GM21717 (cell line): ENCODE measurements at regions not wholly inside any gene's neighbourhood (a gene's known extent, or its start where the extent isn't known, plus 50 kb on each side); places are given as distances from the start of the nearest gene placed in this dataset.
"Not testable (repeated sequence)": the region's sequence is repeated elsewhere in the genome, so short reads cannot be mapped to it uniquely, and the experiment has no call there.

Experiments
- ATAC-seq: cut with Tn5 transposase; IDR thresholded peaks from one replicate; pipeline ENCODE4 v1.9.1; 2021; ENCODE audit warnings: mild to moderate bottlenecking, moderate library complexity; ENCODE audit not compliant: unreplicated experiment

DNA sequence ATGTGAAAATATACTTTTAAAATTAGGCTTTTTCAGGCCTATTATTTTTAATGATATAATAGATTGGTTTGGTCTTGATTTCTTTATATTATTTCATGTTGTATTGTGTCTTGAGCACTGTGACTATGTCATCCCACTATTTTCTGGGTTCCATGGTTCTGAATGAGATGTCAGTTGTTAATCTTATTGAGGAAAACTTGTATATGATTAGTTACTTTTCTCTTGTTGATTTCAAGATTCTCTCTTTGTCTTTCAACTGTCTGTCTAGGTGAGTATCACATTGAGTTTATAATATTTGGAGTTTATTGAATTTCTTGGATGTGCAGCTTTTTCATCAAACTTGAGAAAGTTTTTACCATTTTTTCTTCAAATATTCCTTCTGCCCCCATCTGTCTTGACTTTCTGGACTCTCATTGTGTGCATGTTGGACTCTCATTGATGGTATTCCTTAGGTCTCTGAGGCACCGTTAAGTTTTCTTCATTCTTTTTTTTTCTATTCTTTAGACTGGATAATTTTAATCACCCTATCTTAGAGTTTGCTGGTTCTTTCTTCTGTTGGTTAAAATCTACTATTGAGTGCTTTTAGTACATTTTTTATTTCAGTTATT is 175.8 kb downstream of the TMEM167A start:
- no peak for ATAC-seq

DNA sequence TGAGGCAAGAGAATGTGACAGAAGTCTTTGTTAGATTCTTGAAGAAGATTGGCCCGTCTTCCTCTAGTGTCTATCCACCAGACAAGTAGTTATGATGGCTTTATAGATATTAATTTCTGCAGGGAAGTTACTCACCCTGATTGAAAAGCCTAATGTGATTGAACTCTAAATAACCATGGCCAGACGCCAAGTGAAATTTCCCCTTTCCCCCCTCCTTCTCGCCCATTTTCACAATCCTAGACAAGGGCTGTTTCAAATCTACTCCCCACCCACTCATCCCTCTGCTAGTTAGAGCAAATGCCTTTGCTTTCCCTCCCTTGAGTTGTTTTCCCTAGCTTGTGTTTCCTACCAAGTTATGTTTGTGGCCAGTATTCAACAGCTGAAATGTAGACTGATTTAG is 182.5 kb downstream of the TMEM167A start:
- ATAC-seq = no peak

DNA sequence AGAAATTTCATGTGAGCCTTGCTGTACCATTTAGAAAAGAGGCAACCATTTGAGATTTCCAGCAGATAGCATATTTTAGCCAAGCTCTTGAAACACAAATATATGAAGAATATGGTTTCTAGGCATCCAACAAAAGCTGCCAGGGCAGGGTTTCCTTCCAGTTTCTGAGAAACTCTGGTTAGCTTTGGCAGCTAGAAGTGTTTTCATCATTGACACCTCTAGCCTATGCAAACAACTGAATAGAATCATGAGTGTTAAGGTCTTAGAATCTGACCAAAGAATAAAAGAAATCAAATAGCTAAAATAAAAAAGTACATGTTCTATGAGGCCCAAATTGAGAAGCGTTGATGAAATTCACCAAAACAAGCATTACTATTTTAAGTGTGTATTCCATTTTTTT is 188.1 kb downstream of the TMEM167A start:
- no peak for ATAC-seq

DNA sequence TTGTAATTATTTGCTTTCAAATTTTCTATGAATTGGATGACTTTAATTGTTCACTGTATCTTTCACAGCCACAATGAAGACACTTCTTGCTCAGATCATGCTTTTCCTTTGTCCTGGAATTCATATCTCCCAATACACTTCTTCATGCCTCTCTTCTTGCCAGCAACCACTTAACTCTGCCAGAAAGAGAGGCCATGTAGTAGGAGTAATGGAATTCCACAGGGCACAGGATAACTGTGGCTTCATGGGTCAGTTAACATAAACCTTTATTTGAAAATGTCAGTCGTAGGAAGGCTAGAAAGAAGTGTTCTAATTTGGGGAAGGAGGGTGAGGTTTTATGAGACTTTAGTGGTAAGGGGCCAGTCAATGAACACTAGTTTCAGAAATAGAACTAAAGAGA is 190.3 kb downstream of the TMEM167A start:
- ATAC-seq = no peak

DNA sequence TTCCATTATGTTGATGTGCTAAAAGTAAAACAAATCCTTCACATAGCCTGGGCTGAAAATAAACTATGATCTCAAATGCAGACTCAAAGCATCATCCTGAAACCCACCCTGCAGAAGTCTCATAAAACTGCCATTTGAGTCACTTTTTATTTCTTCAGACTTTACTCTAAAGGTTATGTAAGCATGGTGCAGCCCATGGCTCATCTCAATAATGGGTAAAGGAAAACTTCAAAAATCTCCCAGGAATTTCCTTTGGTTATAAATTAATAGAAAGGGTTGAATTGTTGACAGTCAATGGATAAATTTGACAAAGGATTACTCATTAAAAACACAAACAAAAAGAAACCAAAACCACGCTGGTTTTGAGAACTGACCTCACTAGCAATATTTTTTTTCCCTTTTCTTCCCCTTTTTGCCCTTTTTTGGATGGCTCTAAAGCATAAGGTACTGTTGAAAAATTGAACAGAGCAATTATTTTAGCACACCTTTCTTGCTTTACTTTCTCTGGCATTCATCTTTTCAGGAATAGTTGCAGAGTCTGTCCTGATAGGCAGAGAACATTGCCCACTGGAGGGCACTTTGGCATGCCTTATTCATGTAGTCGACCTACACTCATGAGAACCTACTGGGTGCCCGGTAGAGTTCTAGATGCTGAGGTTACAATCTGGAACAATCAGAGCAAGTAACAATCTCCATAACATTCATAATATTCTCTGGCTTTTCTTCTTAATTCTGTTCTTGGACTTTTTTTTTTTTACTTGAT is 191.4 kb downstream of the TMEM167A start:
- peak; percentile 53 for ATAC-seq

DNA sequence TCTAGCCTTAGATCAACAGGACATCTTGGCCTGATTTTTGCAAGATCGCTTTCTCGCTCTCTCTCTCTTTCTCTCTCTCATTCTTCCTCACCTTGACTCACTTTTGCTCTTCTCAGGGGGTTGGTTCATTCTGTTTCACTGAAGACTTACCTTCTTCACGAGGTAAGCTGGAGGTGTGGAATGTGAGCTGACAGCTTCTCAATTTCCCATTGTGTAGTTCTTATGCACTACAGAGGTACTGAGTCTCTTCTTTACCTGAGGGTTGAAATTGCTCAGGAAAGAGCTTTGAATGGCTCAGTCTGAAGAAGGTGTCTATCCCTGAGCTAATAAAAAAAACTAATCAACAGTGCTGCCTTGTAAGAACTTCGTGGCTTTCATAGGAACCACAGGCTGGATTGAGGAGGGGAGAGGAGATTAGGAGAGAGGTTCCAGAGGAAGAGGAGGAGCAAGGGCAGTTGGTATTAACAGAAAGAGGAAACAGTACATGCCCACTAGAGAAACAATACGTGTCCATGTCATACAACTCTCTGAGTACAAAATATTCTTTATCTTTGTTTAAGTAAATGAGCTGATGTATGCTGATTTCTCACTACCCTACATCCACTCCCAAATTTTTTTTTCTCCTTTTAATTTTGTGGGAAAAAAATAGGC is 192.2 kb downstream of the TMEM167A start:
- no peak for ATAC-seq

DNA sequence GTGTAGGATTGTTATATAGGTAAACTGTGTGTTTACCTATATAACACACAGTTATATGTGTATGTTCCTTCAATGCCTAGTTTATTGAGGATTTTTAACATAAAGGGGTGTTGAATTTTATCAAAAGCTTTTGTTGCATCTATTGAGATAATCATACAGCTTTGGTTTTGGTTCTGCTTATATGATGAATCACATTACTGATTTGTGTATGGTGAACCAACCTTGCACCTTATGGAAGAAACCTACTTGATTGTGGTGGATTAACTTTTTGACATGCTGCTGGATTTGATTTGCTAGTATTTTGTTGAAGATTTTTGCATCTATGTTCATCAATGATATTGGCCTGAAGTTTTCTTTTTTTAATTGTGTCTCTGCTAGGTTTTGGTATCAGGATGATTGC is 194.9 kb downstream of the TMEM167A start:
- no peak for ATAC-seq

DNA sequence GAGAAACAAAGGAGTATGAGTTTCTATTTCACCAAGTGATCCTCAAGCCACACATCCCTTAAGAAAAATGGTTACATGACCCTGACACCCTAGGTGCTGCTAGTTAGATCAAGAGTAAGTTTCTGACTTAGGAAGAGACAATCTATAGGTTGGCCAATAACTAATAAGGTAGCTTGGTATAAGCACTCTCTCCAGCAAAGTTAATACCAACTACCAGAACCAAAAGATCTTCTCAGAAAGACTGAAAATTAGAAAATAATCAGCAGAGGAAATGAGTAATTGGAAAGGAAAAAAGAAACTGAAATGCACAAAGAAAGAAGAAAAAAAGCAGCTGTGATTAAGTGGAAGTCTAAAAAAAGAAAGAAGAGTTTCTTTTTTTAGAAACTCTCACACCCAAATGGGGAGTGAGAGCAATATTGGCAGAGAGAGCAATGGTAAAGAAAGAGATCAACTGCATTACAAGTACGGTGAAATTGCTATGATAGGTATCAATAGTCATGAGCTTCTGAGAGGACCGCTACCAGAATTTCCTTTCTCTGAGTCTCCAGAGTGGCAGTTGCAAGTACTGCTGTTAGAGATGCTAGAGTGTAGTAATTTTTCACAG is 195.5 kb downstream of the TMEM167A start:
- ATAC-seq = peak; percentile 62

DNA sequence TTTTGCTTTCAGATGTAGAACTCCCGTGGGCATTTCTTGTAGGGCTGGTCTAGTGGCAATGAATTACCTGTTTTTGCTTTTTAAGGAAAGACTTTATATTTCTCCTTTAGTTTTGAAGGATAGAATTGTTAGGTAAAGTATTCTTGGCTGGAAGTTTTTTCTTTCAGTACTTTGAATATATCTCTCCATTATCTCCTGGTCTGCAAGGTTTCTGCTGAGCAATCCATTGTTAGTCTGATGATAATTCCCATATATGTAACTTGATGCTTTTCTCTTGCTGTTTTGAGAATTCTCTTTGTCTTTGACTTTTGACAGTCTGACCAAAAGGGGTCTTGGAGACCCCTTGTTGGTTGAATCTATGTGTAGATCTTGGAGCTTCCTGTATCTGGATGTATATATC is 198.1 kb downstream of the TMEM167A start:
- no peak for ATAC-seq

DNA sequence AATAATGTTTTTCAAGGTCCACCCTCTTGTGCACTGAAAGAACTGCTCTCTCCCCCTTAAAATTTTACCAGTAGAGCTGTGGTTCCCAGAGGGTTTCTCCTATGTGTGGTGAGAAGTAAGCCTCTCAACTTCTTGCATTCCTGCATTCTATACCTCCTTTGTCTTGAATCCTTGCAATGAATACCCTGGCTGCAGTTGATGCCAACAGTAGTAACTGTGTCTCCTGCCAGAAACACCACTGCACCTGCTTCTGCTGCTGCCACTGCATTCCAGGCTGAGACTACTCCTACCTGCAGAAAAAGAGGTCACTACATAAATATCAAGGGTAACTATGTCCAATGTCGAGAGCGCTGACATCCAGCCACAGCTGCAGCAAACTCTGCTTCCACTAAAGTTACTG is 203.7 kb downstream of the TMEM167A start:
- no peak for ATAC-seq

DNA sequence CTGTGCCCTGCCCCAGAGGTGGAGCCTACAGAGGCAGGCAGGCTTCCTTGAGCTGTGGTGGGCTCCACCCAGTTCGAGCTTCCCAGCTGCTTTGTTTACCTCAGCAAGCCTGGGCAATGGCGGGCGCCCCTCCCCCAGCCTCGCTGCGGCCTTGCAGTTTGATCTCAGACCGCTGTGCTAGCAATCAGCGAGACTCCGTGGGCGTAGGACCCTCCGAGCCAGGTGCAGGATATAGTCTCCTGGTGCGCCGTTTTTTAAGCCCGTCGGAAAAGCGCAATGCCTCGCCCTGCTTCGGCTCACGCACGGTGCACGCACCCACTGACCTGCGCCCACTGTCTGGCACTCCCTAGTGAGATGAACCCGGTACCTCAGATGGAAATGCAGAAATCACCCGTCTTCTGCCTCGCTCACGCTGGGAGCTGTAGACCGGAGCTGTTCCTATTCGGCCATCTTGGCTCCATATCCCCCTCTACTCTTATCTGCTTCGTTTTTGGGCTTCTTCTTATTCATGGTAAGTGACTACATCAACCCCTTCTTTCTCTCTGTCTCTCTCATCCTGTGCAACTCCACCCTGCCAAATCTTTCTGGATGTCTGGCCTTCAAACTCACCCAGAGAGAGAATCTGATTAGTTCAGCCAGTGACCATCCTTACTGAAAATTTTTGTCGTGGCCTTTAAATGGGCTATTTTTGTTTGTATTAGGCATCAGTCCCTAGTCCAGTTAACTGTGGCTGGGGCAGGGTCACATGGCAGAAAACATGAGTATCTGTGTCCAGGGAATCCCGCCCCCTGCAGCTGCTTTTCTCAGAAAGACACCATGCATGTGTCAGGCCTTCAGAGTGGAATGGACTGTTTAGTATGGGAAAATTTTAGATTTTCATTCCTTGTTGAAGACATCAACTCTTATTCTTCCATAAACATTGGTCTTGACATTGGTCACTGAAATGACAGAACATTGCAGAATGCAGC is 204.6 kb downstream of the TMEM167A start:
- not testable (repeated sequence) for ATAC-seq

DNA sequence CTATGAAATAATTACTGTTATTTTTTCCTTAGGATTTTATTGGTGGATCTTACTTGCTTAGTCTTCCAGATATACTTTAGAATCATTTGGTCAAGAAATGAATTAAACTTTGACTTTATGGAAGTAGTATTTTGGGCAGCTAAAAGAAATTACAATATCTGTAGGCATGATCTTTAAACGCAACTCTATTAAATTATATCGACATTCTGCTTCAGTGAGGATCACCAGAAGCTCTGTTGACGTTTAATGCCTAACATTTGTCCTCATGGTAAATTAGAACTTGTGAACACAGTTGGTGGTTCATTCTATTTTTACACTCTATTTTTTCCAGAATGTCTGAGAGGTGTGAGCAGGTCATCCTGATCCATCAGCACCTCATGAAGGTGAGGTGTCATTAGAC is 211.6 kb downstream of the TMEM167A start:
- no peak for ATAC-seq

DNA sequence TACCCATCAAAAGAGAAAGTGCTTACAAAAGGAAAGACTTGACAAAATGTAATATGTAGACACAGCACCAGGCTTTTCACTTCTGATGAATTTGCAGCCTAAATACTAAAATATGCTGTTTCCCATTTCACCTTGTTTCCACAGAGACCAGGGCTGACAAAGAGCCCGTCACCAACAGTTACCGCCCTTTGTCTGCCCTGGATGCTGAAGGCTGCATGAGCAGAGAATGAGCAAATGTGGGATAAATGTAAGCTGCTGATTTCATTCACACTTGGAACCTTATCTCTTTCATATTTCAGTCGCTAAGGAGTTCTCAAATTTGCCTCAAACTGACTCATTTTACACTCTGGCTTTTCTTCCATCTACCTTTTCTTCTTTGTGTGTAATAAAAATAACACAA is 213.9 kb downstream of the TMEM167A start:
- ATAC-seq = no peak

DNA sequence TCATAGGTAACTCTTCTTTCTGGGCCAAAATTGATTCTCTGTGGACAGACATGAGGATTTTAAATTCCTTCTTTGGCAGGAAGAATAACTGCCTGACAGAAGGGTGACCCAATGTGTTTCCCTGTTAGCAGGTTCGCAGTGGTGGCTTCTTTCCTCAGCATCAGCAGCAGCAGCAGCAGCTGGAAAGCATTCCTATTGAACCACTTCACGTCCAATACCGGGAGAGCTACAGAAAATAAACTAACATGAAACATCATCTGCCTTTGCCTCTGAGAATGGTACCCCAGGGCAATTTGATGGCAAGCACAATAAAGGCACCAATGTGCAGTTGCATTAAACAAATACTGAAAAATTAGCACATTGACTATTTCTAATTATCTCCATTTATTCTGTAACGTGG is 214.5 kb downstream of the TMEM167A start:
- ATAC-seq = no peak

DNA sequence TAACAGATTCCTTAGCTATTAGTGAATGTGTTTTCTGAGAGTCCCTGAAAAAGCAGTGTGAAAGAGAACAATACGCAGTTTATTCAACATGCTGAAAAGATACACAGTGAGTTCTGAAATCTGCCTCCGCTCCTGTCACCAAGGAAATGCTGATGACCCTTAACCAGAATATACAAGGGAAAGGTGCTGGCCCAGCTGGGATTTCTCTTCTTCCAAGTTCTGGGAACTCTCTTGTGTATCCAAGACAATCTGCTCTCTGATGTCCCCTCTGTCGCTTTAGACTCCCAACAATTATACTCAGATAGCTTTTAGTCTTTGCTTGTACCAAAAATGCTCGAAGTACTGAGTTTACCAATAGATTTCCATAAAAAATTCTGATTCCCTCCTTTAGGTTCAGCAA is 214.9 kb downstream of the TMEM167A start:
- ATAC-seq = no peak

DNA sequence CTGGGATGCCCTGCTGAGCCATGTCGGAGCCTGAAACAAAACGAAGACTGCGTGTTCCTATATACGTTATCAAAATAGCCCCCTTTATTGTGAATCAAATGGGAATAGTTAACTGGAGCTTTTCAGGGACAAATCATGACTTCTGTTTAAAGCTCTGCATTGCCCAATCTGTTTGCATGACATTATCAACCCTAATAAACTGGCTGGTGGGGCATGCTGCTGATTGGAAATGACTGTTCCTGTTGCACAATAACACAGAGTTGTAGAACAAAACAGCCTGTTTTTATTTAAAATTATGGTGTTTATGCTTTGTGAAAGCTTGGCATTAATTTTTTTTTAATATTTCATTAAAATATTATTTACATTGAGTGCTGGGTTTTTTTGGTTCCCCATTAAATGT is 215.5 kb downstream of the TMEM167A start:
- no peak for ATAC-seq

DNA sequence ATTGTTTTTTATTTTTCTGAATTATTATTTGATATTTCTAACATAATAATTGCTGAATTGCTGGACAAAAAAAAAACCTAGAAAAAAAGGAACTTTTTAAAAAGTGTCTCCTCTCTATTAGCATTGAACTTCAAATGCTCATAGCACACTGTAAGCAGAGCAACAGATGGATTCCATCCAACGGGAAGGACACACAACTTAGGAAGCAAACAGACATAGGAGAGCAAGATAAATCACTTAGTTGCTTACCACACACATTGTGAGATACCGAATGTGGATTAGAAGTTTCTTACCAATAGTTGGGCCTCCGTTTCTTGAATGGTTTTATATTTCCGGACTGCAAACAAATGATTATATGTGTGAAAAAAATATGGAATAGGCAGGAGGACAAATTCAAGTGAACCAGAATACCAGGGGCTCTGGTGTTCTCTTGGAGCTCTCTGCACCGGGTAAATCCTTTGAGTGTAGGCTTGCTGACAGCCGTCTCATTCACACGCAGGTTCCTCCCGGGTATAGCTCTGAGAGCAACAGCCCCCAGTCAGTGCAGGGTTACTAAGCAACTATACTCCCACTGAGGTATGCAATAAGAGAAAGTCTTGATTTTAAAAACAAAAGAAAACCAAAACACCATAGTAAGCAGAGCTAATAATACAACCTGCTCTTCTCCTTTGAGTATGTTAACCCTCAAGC is 217.6 kb downstream of the TMEM167A start:
- ATAC-seq = no peak

DNA sequence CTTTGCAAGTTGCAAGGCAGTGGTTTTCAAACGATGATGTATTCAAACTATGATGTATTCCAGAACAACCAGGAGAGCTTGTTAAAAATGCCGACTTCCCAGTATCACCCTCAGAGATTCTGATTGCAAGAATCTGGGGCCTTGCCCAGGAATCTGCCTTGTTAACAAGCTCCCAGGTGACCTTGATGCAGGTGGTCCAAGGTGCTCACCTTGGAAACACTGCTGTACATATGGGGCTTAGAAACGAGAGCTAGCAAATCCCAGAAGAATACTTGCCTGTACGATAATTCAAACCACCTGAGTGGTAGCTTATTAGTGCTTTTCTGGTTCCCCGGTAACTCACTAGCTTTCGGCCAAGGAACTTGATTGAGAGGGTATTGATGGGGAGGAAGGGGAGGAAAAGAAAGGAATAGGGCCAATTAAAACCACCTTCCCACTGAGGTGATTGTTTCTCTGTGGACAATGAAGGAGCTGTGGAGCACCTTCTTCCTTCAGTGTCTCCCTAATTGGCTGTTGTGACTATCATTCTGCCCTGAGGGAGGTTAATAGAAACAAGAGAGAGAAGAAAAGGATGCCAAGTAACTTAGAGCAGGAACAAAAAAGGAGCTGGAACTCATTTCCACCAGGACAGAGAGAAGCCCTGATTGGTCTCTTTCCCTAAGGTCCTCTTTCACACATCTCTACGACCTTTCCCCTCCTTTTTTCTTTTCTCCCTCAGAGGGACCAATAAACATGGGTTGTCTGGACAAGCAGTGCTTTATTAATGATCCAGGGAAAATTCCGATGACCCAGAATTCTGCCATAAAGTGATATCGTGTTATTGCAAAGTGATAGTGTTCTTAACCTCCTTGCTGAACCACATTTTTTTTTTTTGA is 218.8 kb downstream of the TMEM167A start:
- ATAC-seq = no peak

DNA sequence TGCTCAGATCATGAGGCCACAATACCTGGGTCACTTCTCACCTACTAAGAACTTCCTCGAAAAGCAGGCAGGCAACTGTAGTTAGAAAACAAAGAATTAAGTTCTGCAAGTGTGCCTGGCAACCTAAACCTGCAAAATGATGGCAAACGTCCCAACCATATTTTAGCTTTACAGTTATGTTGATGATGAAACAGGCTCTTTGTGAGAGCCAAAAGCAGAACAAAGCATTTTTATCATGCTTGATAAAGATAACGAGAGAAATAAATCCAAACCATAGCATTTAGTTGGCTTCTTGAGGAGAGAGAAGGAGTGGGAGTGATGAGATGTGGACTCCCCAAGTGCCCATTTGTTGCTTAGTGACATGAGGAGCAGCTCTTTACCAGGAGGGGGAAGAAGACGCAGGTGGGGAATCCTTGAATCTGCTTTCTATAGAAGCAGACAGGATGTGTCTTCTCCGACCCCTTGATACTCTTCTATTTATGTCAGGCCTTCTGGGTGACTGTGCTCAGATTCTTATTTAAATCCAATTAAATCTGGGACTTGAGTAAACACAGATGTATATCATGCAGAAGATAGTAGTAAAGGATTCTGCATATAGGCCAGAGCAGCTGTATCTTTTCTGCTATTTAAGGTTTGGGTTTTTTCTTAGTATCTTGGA is 221.2 kb downstream of the TMEM167A start:
- no peak for ATAC-seq
